AG04450 (cell line): ENCODE measurements at regions not wholly inside any gene's neighbourhood (a gene's known extent, or its start where the extent isn't known, plus 50 kb on each side); places are given as distances from the start of the nearest gene placed in this dataset.

Experiments
- CTCF ChIA-PET: fragments of 300-600, 350-600 bp; formaldehyde crosslinking; extraction: SDS; loops from one replicate; lab custom pipeline; 2022; ENCODE audit warnings: antibody characterized with exemption, inconsistent platforms; lab: Charles Lee
- POLR2A ChIA-PET: fragments of 350-600 bp; formaldehyde crosslinking; extraction: SDS; loops from one replicate; lab custom pipeline; 2021; ENCODE audit warnings: antibody characterized with exemption, inconsistent platforms; lab: Yijun Ruan, JAX
- DNase-seq: peaks from one replicate; pipeline ENCODE4 v3.0.0-alpha.2; 2011; ENCODE audit warnings: low read depth, low spot score
- H3K27ac ChIP-seq: one replicate; pipeline ENCODE4 v1.5.1; 2012; ENCODE audit warnings: low read depth, low read length, control low read depth
- H3K27me3 ChIP-seq: one replicate; pipeline ENCODE4 v1.6.0; 2012; ENCODE audit warnings: low read length; ENCODE audit not compliant: control insufficient read depth, insufficient read depth
- H3K4me3 ChIP-seq: 2 replicates; pipeline ENCODE4 v1.5.1; 2011; ENCODE audit warnings: mild to moderate bottlenecking, low read depth, low read length, control low read depth
- H3K9me3 ChIP-seq: 2 replicates; pipeline ENCODE4 v1.5.1; 2012; ENCODE audit warnings: low read length; ENCODE audit not compliant: control insufficient read depth, insufficient read depth
- TF ChIP-seq, protein P1 (sequence below): IDR thresholded peaks from 2 replicates; pipeline ENCODE4 v1.5.1; 2011; ENCODE audit warnings: low read depth, low read length, control low read depth, inconsistent platforms

DNA sequence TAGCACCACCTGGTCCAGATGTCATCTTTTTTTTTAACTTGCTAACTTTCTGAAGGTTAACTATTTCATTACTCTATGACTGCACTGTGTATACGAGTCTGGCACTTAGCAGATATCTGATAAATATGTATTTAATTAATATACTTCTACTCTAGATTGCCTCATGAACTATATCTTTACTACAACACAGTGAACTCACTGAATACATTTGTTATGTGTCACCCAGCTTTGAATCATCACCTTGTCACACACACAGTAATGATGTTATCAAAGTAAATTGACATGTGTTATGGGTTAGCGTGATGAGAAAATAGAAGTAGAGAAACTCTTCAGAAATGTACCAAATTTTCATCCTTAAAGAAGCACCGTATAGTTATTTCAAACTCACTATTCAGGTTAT, 419.3 kb upstream of the ADGRL3 start:
- CTCF ChIA-PET = no interaction called here
- TF ChIP-seq, protein P1, sequence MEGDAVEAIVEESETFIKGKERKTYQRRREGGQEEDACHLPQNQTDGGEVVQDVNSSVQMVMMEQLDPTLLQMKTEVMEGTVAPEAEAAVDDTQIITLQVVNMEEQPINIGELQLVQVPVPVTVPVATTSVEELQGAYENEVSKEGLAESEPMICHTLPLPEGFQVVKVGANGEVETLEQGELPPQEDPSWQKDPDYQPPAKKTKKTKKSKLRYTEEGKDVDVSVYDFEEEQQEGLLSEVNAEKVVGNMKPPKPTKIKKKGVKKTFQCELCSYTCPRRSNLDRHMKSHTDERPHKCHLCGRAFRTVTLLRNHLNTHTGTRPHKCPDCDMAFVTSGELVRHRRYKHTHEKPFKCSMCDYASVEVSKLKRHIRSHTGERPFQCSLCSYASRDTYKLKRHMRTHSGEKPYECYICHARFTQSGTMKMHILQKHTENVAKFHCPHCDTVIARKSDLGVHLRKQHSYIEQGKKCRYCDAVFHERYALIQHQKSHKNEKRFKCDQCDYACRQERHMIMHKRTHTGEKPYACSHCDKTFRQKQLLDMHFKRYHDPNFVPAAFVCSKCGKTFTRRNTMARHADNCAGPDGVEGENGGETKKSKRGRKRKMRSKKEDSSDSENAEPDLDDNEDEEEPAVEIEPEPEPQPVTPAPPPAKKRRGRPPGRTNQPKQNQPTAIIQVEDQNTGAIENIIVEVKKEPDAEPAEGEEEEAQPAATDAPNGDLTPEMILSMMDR = no peak
- Histone ChIP-seq H3K9me3 (no peaks in the 10 kb centered on the region), H3K4me3 (no peak overlapping the region), H3K27me3 (no peaks in the 10 kb centered on the region), H3K27ac (no peak overlapping the region)
- DNase-seq = no peak
- POLR2A ChIA-PET = no interaction called here

DNA sequence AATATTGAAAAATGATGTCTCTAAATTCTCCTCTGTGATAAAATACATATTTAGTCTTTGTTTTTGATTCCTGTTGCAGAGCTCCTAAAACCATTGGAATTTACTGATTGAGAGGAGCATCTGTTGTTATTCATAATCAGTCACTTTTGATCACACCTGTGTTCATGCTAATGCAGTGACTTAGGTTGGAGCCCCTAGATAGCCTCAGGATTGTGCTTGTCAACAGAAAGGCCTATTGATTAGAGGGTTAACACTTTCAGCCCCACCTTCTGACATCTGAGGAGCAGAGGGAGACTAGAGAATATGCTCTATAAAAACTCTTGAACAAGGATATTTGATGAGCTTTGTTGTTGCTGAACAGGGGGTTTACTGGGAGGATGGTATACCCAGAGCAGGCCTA, 409.5 kb upstream of the ADGRL3 start:
- DNase-seq = no peak
- no peak overlapping the region for H3K27ac ChIP-seq
- TF ChIP-seq, protein P1 = no peak
- ChIA-PET POLR2A (no interaction called here), CTCF (interaction anchor here (0.7 to 1.4 kb wide), 2 partner anchors 15 to 677 kb away, joined by 3 read pairs; no protein-coding TSS in a partner anchor)
- no peak overlapping the region for H3K4me3 ChIP-seq
- H3K27me3 ChIP-seq = no peaks in the 10 kb centered on the region
- H3K9me3 ChIP-seq = no peaks in the 10 kb centered on the region

DNA sequence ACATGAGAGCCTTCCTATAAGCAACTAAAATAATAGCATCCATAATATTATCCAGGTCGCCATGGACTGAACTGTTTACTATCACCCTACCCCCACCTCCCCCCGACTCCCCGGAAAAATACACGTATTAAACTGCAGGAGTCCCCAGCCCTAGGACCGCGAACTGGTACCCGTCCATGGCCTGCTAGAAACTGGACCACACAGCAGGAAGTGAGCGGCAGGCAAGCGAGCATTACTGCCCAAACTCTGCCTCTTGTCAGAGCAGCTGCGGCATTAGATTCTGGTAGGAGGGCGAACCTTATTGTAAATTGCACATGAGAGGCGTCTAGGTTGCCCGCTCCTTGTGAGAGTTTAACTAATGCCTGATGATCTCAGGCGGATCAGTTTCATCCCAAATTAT, 405.8 kb upstream of the ADGRL3 start:
- no peak overlapping the region for H3K4me3 ChIP-seq
- no peak for DNase-seq
- ChIA-PET POLR2A (no interaction called here), CTCF (interaction anchor here (1.0 kb wide), 1 partner anchor 11 kb away, joined by 4 read pairs; no protein-coding TSS in a partner anchor)
- no peaks in the 10 kb centered on the region for H3K9me3 ChIP-seq
- no peaks in the 10 kb centered on the region for H3K27me3 ChIP-seq
- TF ChIP-seq, protein P1 = no peak
- no peak overlapping the region for H3K27ac ChIP-seq

DNA sequence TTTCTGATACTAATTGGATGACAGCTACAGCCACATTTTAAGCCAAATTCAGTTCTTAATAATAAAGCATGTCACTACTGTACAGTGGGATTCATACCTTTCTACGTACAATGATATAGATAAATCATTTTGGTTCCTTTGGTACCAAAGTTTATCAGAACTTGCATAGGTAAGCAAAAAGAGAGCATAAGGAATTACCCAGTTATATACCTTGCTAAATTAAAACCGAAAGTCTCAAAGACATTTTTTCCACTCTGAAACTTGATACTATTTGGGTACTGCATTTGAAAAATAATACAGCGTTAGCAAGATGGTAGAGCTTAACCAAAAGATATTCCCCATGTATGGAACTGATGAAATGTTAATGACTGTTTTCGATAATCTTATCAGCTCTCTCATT, 400.9 kb upstream of the ADGRL3 start:
- POLR2A ChIA-PET = no interaction called here
- H3K27me3 ChIP-seq = no peaks in the 10 kb centered on the region

GRCh38 chr4:60800701-60801100, 399.4 kb upstream of the ADGRL3 start:
- Histone ChIP-seq H3K9me3 (no peaks in the 10 kb centered on the region), H3K27me3 (no peaks in the 10 kb centered on the region), H3K27ac (no peak overlapping the region), H3K4me3 (no peak overlapping the region)
- DNase-seq = no peak
- POLR2A ChIA-PET = no interaction called here
- CTCF ChIA-PET = no interaction called here
- TF ChIP-seq, protein P1 = no peak

More for the DNA sequence above, 400.9 kb upstream of the ADGRL3 start:
- no peak for DNase-seq
- CTCF ChIA-PET = no interaction called here
- Histone ChIP-seq H3K27ac (no peak overlapping the region), H3K9me3 (no peaks in the 10 kb centered on the region), H3K4me3 (no peak overlapping the region)
- TF ChIP-seq, protein P1 = no peak
